SK-N-SH (cell line): ENCODE measurements at regions not wholly inside any gene's neighbourhood (a gene's known extent, or its start where the extent isn't known, plus 50 kb on each side); places are given as distances from the start of the nearest gene placed in this dataset.

Experiments used
- CTCF ChIA-PET: fragments of 300-600, 350-600 bp; formaldehyde crosslinking; extraction: SDS; loops from one replicate; lab custom pipeline; 2021; lab: Yijun Ruan, JAX
- POLR2A ChIA-PET: fragments of 350-600 bp; sonication (Branson Sonifier 250); formaldehyde crosslinking; extraction: SDS; loops from one replicate; lab custom pipeline; 2020; ENCODE audit warnings: antibody characterized with exemption, inconsistent platforms; lab: Yijun Ruan, JAX
- DNase-seq: peaks from one replicate; pipeline ENCODE4 v3.0.0; 2012
- H2AFZ ChIP-seq: fragments of 200-600 bp; sonication (generic); 2 replicates; pipeline ENCODE4 v1.8.1; 2016; ENCODE audit warnings: antibody characterized with exemption, mild to moderate bottlenecking, low read depth
- H3F3A ChIP-seq: fragments of 200-600 bp; sonication (generic); replicated peaks from 2 replicates; pipeline ENCODE3; 2016; ENCODE audit warnings: antibody characterized with exemption, mild to moderate bottlenecking; ENCODE audit not compliant: insufficient read depth
- H3K27ac ChIP-seq, 2 experiments: fragments of 200-500 bp in 1 of 2; fragments of 200-600 bp in 1 of 2; sonication (Bioruptor generic) in 1 of 2; sonication (generic), shearing (Covaris generic) in 1 of 2; 2 replicates each; pipeline versions ENCODE4 v1.5.1 to v1.6.1; 2014 to 2016; ENCODE audit warnings: low read depth in 2 of 2, inconsistent platforms in 1 of 2, low read length in 1 of 2, mild to moderate bottlenecking in 1 of 2, mixed read lengths in 1 of 2
- H3K27me3 ChIP-seq: fragments of 200-600 bp; sonication (generic), shearing (Covaris generic); 2 replicates; pipeline ENCODE4 v1.6.1; 2016; ENCODE audit warnings: mixed run types; ENCODE audit not compliant: insufficient read depth
- H3K36me3 ChIP-seq, 2 experiments: fragments of 200-500 bp in 1 of 2; fragments of 200-600 bp in 1 of 2; sonication (Bioruptor generic) in 1 of 2; sonication (generic) in 1 of 2; replicated peaks in 1 of 2; 2 replicates each; pipeline versions ENCODE3 to v1.5.1; 2014 to 2016; ENCODE audit warnings: low read length in 1 of 2, mild to moderate bottlenecking in 1 of 2; ENCODE audit not compliant: insufficient read depth in 2 of 2, control insufficient read depth in 1 of 2
- H3K4me1 ChIP-seq, 2 experiments: fragments of 200-500 bp in 1 of 2; fragments of 200-600 bp in 1 of 2; sonication (Bioruptor generic) in 1 of 2; sonication (generic), shearing (Covaris generic) in 1 of 2; 2 replicates each; pipeline versions ENCODE4 v1.5.1 to v1.6.1; 2014 to 2016; ENCODE audit warnings: low read depth in 1 of 2, low read length in 1 of 2, mixed run types in 1 of 2; ENCODE audit not compliant: insufficient read depth in 2 of 2, control insufficient read depth in 1 of 2
- H3K4me2 ChIP-seq: fragments of 200-600 bp; sonication (generic), shearing (Covaris generic); 2 replicates; pipeline ENCODE4 v1.6.1; 2017; ENCODE audit warnings: mixed run types
- H3K4me3 ChIP-seq, 2 experiments: fragments of 200-500 bp in 1 of 2; fragments of 200-600 bp in 1 of 2; sonication (Bioruptor generic) in 1 of 2; sonication (generic), shearing (Covaris generic) in 1 of 2; 2 replicates each; pipeline versions ENCODE4 v1.5.1 to v1.8.1; 2014 to 2016; ENCODE audit warnings: low read depth in 2 of 2, inconsistent platforms in 1 of 2, low read length in 1 of 2, mild to moderate bottlenecking in 1 of 2, mixed read lengths in 1 of 2, moderate library complexity in 1 of 2
- H3K79me2 ChIP-seq: fragments of 200-600 bp; sonication (generic); 2 replicates; pipeline ENCODE4 v1.8.1; 2017; ENCODE audit warnings: mild to moderate bottlenecking; ENCODE audit not compliant: insufficient read depth
- H3K9ac ChIP-seq: fragments of 200-600 bp; sonication (generic); 2 replicates; pipeline ENCODE4 v1.6.1; 2017; ENCODE audit warnings: mixed run types
- H3K9me2 ChIP-seq: fragments of 200-600 bp; sonication (generic); 2 replicates; pipeline ENCODE4 v1.6.1; 2017; ENCODE audit warnings: mixed run types
- H3K9me3 ChIP-seq: fragments of 200-600 bp; sonication (generic); 2 replicates; pipeline ENCODE4 v1.6.1; 2017; ENCODE audit warnings: mixed run types, mild to moderate bottlenecking, moderate library complexity
- H4K20me1 ChIP-seq: fragments of 200-600 bp; sonication (generic); 2 replicates; pipeline ENCODE4 v1.6.1; 2017; ENCODE audit warnings: mild to moderate bottlenecking, mixed run types; ENCODE audit not compliant: insufficient read depth
- CHD2 ChIP-seq: fragments of 150-350 bp; IDR thresholded peaks from 2 replicates; pipeline ENCODE4 v1.6.1; 2018; ENCODE audit warnings: low read length; ENCODE audit not compliant: partially characterized antibody
- EP300 ChIP-seq, 2 experiments: IDR thresholded peaks; 2 replicates each; pipeline versions ENCODE4 v1.4.0 to v1.6.1; 2012; ENCODE audit warnings: borderline replicate concordance in 1 of 2, low read depth in 1 of 2, low read length in 1 of 2
- EZH2phosphoT487 ChIP-seq: fragments of 200-600 bp; sonication (generic); IDR thresholded peaks from 2 replicates; pipeline ENCODE4 v1.6.1; 2017; ENCODE audit warnings: low read depth, mixed run types, mild to moderate bottlenecking, antibody characterized with exemption, moderate library complexity, borderline replicate concordance
- FOXJ3 ChIP-seq: sonication (generic); formaldehyde crosslinking; IDR thresholded peaks from 2 replicates; pipeline ENCODE4 v1.5.1; 2020; ENCODE audit warnings: mild to moderate bottlenecking, missing genetic modification reagents
- FOXM1 ChIP-seq: IDR thresholded peaks from 2 replicates; pipeline ENCODE4 v1.4.0; 2012; ENCODE audit warnings: low read depth, mild to moderate bottlenecking
- GABPA ChIP-seq: IDR thresholded peaks from 2 replicates; pipeline ENCODE4 v1.4.0; 2012; ENCODE audit warnings: low read depth, mild to moderate bottlenecking
- GATA2 ChIP-seq: sonication (generic); formaldehyde crosslinking; IDR thresholded peaks from 2 replicates; pipeline ENCODE4 v1.5.0; 2020; ENCODE audit warnings: mild to moderate bottlenecking, missing genetic modification reagents
- JUND ChIP-seq: IDR thresholded peaks from 2 replicates; pipeline ENCODE4 v1.4.0; 2012
- MEF2A ChIP-seq: IDR thresholded peaks from 2 replicates; pipeline ENCODE4 v1.4.0; 2012; ENCODE audit warnings: low read depth, borderline replicate concordance
- POLR2AphosphoS5 ChIP-seq: IDR thresholded peaks from 2 replicates; pipeline ENCODE4 v1.6.1; 2012; ENCODE audit warnings: low read depth, low read length
- RCOR1 ChIP-seq: fragments of 150-350 bp; IDR thresholded peaks from 2 replicates; pipeline ENCODE4 v1.6.1; 2017; ENCODE audit warnings: antibody characterized with exemption, low read length
- RXRA ChIP-seq: IDR thresholded peaks from 2 replicates; pipeline ENCODE4 v1.4.0; 2012; ENCODE audit warnings: low read depth, mild to moderate bottlenecking, borderline replicate concordance
- SIN3A ChIP-seq: IDR thresholded peaks from 2 replicates; pipeline ENCODE4 v1.6.1; 2012; ENCODE audit warnings: low read depth, mild to moderate bottlenecking, low read length, moderate library complexity, borderline replicate concordance
- TCF12 ChIP-seq: IDR thresholded peaks from 2 replicates; pipeline ENCODE4 v1.4.0; 2012
- TEAD4 ChIP-seq: IDR thresholded peaks from 2 replicates; pipeline ENCODE4 v1.4.0; 2012; ENCODE audit warnings: mild to moderate bottlenecking, borderline replicate concordance; ENCODE audit not compliant: insufficient read depth
- WGBS: methylation state at CpG from one replicate; pipeline ENCODE4 v1.1.6; 2017; ENCODE audit warnings: low lambda C conversion rate; 5-methylcytosine and 5-hydroxymethylcytosine counted together
- TF ChIP-seq, protein P1 (sequence below): IDR thresholded peaks from 2 replicates; pipeline ENCODE4 v1.4.0; 2012; ENCODE audit warnings: low read depth, borderline replicate concordance
- TF ChIP-seq, protein P2 (sequence below): fragments of 150-350 bp; IDR thresholded peaks from 2 replicates; pipeline ENCODE4 v1.6.1; 2016; ENCODE audit warnings: mild to moderate bottlenecking, low read depth, low read length
- TF ChIP-seq, protein P3 (sequence below): fragments of 150-350 bp; IDR thresholded peaks from 2 replicates; pipeline ENCODE4 v1.6.1; 2017; ENCODE audit warnings: antibody characterized with exemption, low read length, low read depth, borderline replicate concordance
- TF ChIP-seq, protein P4 (sequence below): fragments of 200-600 bp; sonication (generic); IDR thresholded peaks from 2 replicates; pipeline ENCODE4 v1.6.1; 2017; ENCODE audit warnings: antibody characterized with exemption, mild to moderate bottlenecking, moderate library complexity
- TF ChIP-seq, protein P5 (sequence below): IDR thresholded peaks from 2 replicates; pipeline ENCODE4 v1.6.1; 2012; ENCODE audit warnings: mild to moderate bottlenecking, low read depth, low read length, moderate library complexity

DNA sequence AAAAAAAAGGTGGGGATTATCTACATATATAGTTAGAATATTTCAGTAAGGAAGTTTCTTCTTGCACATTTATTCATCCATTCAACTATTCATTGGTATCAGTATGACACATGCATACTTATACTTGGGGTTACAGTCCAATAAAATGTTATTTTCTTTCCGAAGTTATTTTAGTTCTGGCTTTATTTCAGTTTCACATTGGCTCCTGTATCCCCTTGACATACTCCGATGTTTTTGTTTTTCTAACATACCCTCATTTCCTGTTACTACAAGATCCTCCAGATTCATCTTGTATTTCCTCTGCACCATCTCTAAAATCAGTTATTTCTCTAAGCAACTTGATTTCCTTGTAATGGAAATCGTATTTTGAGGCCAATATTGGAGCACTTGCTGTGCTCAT is 435.5 kb upstream of the MON1B start:
- Histone ChIP-seq H3K27ac (no peak overlapping the region), H3K36me3 (no peaks in the 10 kb centered on the region), H2AFZ (no peak overlapping the region), H3K4me2 (no peak overlapping the region), H3K9me3 (no peaks in the 10 kb centered on the region), H3K79me2 (no peaks in the 10 kb centered on the region), H3K27me3 (no peaks in the 10 kb centered on the region), H3F3A (no peaks in the 10 kb centered on the region), H3K9ac (no peak overlapping the region), H3K9me2 (no peaks in the 10 kb centered on the region), H3K4me1 (no peaks in the 10 kb centered on the region), H4K20me1 (no peaks in the 10 kb centered on the region), H3K4me3 (no peak overlapping the region)
- 38% methylated on average over 3 of the region's 3 CpGs for WGBS
- POLR2A ChIA-PET, result no interaction called here
- CTCF ChIA-PET, result no interaction called here
- TF ChIP-seq TEAD4 (no peak), EP300 (IDR thresholded peaks at IDR 0.05; ENCODE audit: borderline replicate concordance in 1 of 2, low read depth in 1 of 2, low read length in 1 of 2) (no peak), MEF2A (no peak), JUND (no peak), FOXJ3 (CRISPR knock-in tag) (no peak), FOXM1 (no peak), RXRA (no peak), EZH2phosphoT487 (no peak), GATA2 (no peak), RCOR1 (no peak)
- TF ChIP-seq, protein P1, sequence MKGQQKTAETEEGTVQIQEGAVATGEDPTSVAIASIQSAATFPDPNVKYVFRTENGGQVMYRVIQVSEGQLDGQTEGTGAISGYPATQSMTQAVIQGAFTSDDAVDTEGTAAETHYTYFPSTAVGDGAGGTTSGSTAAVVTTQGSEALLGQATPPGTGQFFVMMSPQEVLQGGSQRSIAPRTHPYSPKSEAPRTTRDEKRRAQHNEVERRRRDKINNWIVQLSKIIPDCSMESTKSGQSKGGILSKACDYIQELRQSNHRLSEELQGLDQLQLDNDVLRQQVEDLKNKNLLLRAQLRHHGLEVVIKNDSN, result no peak
- TF ChIP-seq, protein P2, sequence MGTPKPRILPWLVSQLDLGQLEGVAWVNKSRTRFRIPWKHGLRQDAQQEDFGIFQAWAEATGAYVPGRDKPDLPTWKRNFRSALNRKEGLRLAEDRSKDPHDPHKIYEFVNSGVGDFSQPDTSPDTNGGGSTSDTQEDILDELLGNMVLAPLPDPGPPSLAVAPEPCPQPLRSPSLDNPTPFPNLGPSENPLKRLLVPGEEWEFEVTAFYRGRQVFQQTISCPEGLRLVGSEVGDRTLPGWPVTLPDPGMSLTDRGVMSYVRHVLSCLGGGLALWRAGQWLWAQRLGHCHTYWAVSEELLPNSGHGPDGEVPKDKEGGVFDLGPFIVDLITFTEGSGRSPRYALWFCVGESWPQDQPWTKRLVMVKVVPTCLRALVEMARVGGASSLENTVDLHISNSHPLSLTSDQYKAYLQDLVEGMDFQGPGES, result no peak
- DNase-seq, result no peak

DNA sequence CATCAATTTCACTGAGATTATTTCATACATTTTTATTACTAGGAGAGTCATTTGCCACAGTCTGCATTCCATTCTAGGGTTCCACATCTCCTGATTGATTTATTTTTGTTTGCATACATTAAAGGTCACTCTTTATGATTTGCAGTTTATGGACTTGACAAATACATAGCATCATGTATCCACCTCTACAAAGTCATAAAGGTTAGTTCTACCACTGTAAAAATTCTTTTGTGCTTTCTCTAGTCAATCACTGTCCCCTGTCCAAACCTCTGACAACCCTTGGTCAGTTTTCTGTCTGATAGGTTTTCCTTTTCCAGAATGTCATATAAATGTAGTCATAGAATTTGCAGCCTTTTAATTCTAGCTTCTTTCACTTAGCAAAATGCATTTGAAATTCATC is 434.6 kb upstream of the MON1B start:
- Histone ChIP-seq H3K79me2 (no peaks in the 10 kb centered on the region), H4K20me1 (no peaks in the 10 kb centered on the region), H3K9me3 (no peaks in the 10 kb centered on the region), H3K9me2 (no peaks in the 10 kb centered on the region), H2AFZ (no peak overlapping the region), H3K4me2 (no peak overlapping the region), H3F3A (no peaks in the 10 kb centered on the region), H3K27me3 (no peaks in the 10 kb centered on the region), H3K9ac (no peak overlapping the region), H3K4me3 (no peak overlapping the region), H3K4me1 (no peaks in the 10 kb centered on the region), H3K27ac (no peak overlapping the region), H3K36me3 (no peaks in the 10 kb centered on the region)
- no peak for DNase-seq
- POLR2A ChIA-PET, result no interaction called here
- CTCF ChIA-PET, result no interaction called here
- TF ChIP-seq TCF12 (no peak), POLR2AphosphoS5 (no peak), GABPA (no peak), RCOR1 (no peak), CHD2 (no peak), RXRA (no peak), JUND (no peak), SIN3A (no peak)
- TF ChIP-seq, protein P2, result no peak
- TF ChIP-seq, protein P3, sequence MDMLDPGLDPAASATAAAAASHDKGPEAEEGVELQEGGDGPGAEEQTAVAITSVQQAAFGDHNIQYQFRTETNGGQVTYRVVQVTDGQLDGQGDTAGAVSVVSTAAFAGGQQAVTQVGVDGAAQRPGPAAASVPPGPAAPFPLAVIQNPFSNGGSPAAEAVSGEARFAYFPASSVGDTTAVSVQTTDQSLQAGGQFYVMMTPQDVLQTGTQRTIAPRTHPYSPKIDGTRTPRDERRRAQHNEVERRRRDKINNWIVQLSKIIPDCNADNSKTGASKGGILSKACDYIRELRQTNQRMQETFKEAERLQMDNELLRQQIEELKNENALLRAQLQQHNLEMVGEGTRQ, result no peak
- TF ChIP-seq, protein P4, sequence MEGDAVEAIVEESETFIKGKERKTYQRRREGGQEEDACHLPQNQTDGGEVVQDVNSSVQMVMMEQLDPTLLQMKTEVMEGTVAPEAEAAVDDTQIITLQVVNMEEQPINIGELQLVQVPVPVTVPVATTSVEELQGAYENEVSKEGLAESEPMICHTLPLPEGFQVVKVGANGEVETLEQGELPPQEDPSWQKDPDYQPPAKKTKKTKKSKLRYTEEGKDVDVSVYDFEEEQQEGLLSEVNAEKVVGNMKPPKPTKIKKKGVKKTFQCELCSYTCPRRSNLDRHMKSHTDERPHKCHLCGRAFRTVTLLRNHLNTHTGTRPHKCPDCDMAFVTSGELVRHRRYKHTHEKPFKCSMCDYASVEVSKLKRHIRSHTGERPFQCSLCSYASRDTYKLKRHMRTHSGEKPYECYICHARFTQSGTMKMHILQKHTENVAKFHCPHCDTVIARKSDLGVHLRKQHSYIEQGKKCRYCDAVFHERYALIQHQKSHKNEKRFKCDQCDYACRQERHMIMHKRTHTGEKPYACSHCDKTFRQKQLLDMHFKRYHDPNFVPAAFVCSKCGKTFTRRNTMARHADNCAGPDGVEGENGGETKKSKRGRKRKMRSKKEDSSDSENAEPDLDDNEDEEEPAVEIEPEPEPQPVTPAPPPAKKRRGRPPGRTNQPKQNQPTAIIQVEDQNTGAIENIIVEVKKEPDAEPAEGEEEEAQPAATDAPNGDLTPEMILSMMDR, result no peak
- TF ChIP-seq, protein P5, sequence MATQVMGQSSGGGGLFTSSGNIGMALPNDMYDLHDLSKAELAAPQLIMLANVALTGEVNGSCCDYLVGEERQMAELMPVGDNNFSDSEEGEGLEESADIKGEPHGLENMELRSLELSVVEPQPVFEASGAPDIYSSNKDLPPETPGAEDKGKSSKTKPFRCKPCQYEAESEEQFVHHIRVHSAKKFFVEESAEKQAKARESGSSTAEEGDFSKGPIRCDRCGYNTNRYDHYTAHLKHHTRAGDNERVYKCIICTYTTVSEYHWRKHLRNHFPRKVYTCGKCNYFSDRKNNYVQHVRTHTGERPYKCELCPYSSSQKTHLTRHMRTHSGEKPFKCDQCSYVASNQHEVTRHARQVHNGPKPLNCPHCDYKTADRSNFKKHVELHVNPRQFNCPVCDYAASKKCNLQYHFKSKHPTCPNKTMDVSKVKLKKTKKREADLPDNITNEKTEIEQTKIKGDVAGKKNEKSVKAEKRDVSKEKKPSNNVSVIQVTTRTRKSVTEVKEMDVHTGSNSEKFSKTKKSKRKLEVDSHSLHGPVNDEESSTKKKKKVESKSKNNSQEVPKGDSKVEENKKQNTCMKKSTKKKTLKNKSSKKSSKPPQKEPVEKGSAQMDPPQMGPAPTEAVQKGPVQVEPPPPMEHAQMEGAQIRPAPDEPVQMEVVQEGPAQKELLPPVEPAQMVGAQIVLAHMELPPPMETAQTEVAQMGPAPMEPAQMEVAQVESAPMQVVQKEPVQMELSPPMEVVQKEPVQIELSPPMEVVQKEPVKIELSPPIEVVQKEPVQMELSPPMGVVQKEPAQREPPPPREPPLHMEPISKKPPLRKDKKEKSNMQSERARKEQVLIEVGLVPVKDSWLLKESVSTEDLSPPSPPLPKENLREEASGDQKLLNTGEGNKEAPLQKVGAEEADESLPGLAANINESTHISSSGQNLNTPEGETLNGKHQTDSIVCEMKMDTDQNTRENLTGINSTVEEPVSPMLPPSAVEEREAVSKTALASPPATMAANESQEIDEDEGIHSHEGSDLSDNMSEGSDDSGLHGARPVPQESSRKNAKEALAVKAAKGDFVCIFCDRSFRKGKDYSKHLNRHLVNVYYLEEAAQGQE, result no peak
